T47D (cell line): ENCODE measurements at regions not wholly inside any gene's neighbourhood (a gene's known extent, or its start where the extent isn't known, plus 50 kb on each side); places are given as distances from the start of the nearest gene placed in this dataset.

Experiments
- DNase-seq, 2 experiments: peaks; one replicate each; pipeline versions ENCODE4 v3.0.0 to v3.0.0-alpha.2; 2011 to 2012; ENCODE audit warnings: low read depth in 1 of 2, low spot score in 1 of 2
- JUND ChIP-seq: IDR thresholded peaks from 2 replicates; pipeline ENCODE4 v1.6.1; 2012; ENCODE audit warnings: low read depth
- in situ Hi-C: cut with HindIII; loops from 2 replicates; pipeline ENCODE4 v1.10.0; 2016; ENCODE audit warnings: low sequenced_read_pairs, low pct_unique_long_range_greater_than_20kb

DNA sequence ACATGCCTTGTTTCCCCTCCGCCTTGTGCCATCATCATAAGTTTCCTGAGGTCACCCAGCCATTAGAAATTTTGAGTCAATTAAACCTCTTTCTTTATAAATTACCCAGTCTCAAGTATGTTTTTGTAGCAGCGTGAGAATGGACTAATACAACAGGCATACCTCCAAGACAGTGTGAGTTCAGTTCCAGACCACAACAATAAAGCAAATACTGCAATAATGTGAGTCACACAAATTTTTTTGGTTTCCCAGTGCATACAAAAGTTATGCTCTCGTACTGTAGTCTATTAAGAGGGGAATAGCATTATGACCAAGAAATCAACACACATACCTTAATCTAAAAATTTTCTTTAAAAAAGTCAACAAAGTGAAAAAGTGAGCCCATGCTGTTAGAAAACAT lies 217.2 kb downstream of the NR4A2 start:
- in situ Hi-C loops = no loop called here
- DNase-seq = no peak
- TF ChIP-seq JUND = no peak

DNA sequence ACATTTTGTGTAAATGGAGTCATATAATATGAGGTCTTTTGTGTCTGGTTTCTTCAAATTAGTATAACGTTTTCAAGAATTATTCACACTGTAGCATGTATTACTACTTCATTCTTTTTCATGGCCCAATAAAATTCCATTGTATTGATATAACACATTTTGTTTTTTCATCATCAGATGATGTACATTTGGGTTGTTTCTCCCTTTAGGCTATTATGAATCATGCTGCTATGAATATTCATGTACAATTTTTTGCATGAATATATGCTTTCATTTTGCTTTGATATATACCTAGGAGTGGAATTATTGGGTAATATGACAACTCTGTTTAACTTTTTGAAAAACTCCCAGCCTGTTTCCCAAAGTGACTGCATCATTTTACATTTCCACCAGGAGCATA lies 220.2 kb downstream of the NR4A2 start:
- no peak for TF ChIP-seq JUND
- in situ Hi-C loops = no loop called here
- no peak for DNase-seq

DNA sequence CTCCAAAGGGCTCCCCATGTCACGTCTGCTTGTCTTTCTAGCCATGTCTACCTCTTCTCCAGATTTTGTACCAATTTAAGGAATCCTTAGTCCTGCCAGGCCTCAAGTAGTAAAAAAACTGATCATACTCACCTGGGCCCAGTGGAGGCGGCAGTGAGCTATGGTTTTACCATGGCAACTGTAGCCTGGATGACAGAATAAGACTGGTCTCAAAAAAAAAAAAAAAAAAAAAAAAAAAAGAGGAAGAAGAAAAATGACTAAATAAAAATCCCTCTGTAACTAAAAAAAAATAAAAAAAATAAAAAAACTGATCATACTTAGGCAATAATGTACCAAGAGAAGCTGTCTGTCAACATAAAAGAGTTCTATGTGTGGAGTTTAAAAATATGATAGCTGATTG lies 221.6 kb downstream of the NR4A2 start:
- in situ Hi-C loops = no loop called here
- TF ChIP-seq JUND = no peak
- DNase-seq = no peak

DNA sequence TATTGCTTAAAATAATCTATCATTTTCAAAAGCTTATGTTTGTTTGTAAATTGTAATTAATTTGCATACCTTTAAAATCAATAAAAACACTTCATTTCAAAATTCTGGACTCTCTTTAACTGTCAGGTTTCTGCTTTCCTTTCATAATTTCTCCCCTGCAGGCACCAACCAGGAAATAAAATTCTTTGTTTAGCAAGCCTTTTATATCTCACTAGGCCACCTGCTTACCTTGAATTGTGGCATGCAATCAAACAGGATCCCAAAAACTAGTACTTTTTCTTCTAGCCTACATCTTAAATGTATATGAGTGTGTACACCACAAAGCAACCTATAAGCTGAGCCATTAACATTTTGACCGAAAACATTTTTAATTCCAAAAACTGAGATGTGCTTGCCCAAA lies 233.1 kb downstream of the NR4A2 start:
- DNase-seq = no peak
- no peak for TF ChIP-seq JUND
- in situ Hi-C loops = no loop called here

GRCh38 chr2:156098506-156098905 lies 234.0 kb downstream of the NR4A2 start:
- no peak for DNase-seq
- TF ChIP-seq JUND = no peak
- in situ Hi-C loops = no loop called here

- TF ChIP-seq JUND = no peak
- in situ Hi-C loops = no loop called here
- no peak for DNase-seq
These were observed 243.9 kb downstream of the NR4A2 start for GRCh38 chr2:156088587-156088986.

- no peak for TF ChIP-seq JUND
- DNase-seq = no peak
- in situ Hi-C loops = no loop called here
These were observed 244.6 kb downstream of the NR4A2 start for GRCh38 chr2:156087875-156088274.

- in situ Hi-C loops = no loop called here
- DNase-seq = no peak
- no peak for TF ChIP-seq JUND
These were observed 248.6 kb downstream of the NR4A2 start for GRCh38 chr2:156083763-156084493.

DNA sequence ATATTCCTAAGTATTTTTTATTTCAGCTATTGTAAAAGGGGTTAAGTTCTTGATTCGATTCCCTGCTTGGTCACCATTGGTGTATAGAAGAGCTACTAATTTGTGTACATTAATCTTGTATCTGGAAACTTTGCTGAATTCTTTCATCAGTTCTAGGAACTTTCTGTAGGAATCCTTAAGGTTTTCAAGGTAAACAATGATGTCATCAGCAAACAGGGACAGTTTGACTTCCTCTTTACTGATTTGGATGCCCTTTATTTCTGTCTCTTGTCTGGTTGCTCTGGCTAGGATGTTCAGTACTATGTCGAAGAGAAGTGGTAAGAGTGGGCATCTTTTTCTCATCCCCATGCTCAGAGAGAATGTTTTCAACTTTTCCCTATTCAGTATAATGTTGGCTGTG lies 252.7 kb downstream of the NR4A2 start:
- no peak for DNase-seq
- in situ Hi-C loops = no loop called here
- TF ChIP-seq JUND = no peak

- no peak for DNase-seq
- no peak for TF ChIP-seq JUND
- in situ Hi-C loops = no loop called here
These were observed 255.3 kb downstream of the NR4A2 start for GRCh38 chr2:156077041-156077742.

DNA sequence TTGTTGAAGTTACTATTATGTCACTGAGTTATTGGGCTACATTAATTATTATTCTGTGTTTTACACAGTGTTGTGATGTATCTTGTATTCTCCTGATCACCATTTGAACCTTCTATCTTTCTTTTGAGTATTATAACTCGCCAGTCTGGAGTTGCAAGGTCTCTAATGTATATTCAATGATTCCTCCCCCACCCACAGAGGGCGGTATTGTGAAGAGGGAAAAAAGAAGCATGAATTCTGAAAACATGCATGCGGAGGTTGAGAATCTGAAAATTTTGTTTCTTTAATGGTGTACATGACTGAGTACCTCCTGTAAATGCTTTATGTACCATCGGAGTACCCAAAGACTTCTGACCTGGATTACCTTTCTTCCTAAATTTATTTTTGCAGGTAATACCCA lies 266.6 kb downstream of the NR4A2 start:
- no peak for TF ChIP-seq JUND
- in situ Hi-C loops = no loop called here
- DNase-seq = peak in 1 of 2 experiments; percentile 56

DNA sequence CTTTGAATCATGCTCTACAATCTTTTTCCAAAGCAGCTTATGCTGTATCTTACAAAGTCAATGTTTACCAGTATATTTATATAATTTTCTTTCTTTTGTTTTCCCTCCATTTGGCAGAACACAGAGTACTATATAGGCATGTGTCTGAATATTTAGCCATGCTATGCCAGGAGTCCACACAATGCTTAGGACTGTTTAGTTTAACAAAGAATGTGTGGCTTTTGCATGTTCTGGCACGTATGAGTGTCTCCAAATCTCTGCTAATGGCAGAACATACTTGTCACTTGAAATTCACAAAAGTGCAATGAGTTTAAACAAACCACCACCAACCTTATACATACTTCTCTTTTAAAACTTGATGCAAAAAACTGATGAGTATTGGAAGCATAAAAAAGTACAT lies 268.0 kb downstream of the NR4A2 start:
- in situ Hi-C loops = no loop called here

GRCh38 chr2:156057647-156058046 lies 274.9 kb downstream of the NR4A2 start:
- no peak for TF ChIP-seq JUND
- no peak for DNase-seq
- in situ Hi-C loops = no loop called here

More for the DNA sequence above, 268.0 kb downstream of the NR4A2 start:
- no peak for TF ChIP-seq JUND
- peak in 1 of 2 experiments; percentile 5 for DNase-seq
